Chondrocyte (in vitro differentiated cells): ENCODE measurements at regions not wholly inside any gene's neighbourhood (a gene's known extent, or its start where the extent isn't known, plus 50 kb on each side); places are given as distances from the start of the nearest gene placed in this dataset.

ENCODE experiments used
- DNase-seq: peaks from one replicate; pipeline ENCODE4 v3.0.0; 2021; ENCODE audit warnings: mixed read lengths, low spot score
- H3K27ac Mint-ChIP-seq: one replicate; pipeline ENCODE4 v1.8.0; 2021; ENCODE audit warnings: mild to moderate bottlenecking, moderate library complexity, mixed read lengths; ENCODE audit not compliant: unreplicated experiment
- H3K27me3 Mint-ChIP-seq: 2 replicates; pipeline ENCODE4 v1.8.0; 2021; ENCODE audit warnings: low read depth, mixed read lengths
- H3K36me3 Mint-ChIP-seq: 2 replicates; pipeline ENCODE4 v1.8.0; 2021; ENCODE audit warnings: low read depth, mixed read lengths
- H3K4me1 Mint-ChIP-seq: 2 replicates; pipeline ENCODE4 v1.8.0; 2021; ENCODE audit warnings: low read depth, mild to moderate bottlenecking, mixed read lengths
- H3K4me3 Mint-ChIP-seq: one replicate; pipeline ENCODE4 v1.8.0; 2021; ENCODE audit warnings: mild to moderate bottlenecking, moderate library complexity, mixed read lengths; ENCODE audit not compliant: unreplicated experiment
- H3K9me3 Mint-ChIP-seq: 2 replicates; pipeline ENCODE4 v1.8.0; 2021; ENCODE audit warnings: low read depth, mixed read lengths
- CTCF ChIP-seq: fragments of 200-600 bp; sonication (generic); IDR thresholded peaks from 2 replicates; pipeline ENCODE4 v1.5.0; 2021; ENCODE audit warnings: antibody characterized with exemption, mild to moderate bottlenecking, moderate library complexity

- Mint-ChIP-seq H3K27me3 (no peaks in the 10 kb centered on the region), H3K27ac (no peak overlapping the region), H3K4me1 (peaks cover 21% of the 10 kb centered on the region), H3K4me3 (no peak overlapping the region), H3K9me3 (peaks cover 6% of the 10 kb centered on the region), H3K36me3 (no peaks in the 10 kb centered on the region)
- TF ChIP-seq CTCF: no peak
- no peak for DNase-seq
Observed at GRCh38 chr3:182366746-182367145, 426.6 kb upstream of the ATP11B start.

- no peak for TF ChIP-seq CTCF
- H3K4me3 Mint-ChIP-seq: no peak overlapping the region
- peaks cover 17% of the 10 kb centered on the region for H3K4me1 Mint-ChIP-seq
Observed at GRCh38 chr3:182369861-182370260, 423.4 kb upstream of the ATP11B start.

GRCh38 chr3:182370949-182371348, 422.4 kb upstream of the ATP11B start:
- no peak overlapping the region for H3K4me3 Mint-ChIP-seq
- H3K36me3 Mint-ChIP-seq: no peaks in the 10 kb centered on the region
- DNase-seq: no peak
- H3K27ac Mint-ChIP-seq: no peak overlapping the region
- H3K9me3 Mint-ChIP-seq: peaks cover 3% of the 10 kb centered on the region
- H3K4me1 Mint-ChIP-seq: peaks cover 8% of the 10 kb centered on the region
- no peaks in the 10 kb centered on the region for H3K27me3 Mint-ChIP-seq
- TF ChIP-seq CTCF: no peak

More at GRCh38 chr3:182369861-182370260, 423.4 kb upstream of the ATP11B start:
- H3K27me3 Mint-ChIP-seq: no peaks in the 10 kb centered on the region
- H3K27ac Mint-ChIP-seq: no peak overlapping the region
- peaks cover 3% of the 10 kb centered on the region for H3K9me3 Mint-ChIP-seq
- DNase-seq: no peak
- no peaks in the 10 kb centered on the region for H3K36me3 Mint-ChIP-seq

- no peak overlapping the region for H3K27ac Mint-ChIP-seq
- no peaks in the 10 kb centered on the region for H3K27me3 Mint-ChIP-seq
- H3K36me3 Mint-ChIP-seq: no peaks in the 10 kb centered on the region
- no peak for TF ChIP-seq CTCF
- H3K4me1 Mint-ChIP-seq: peaks cover 3% of the 10 kb centered on the region
- H3K4me3 Mint-ChIP-seq: no peak overlapping the region
- H3K9me3 Mint-ChIP-seq: no peaks in the 10 kb centered on the region
- DNase-seq: no peak
Observed at GRCh38 chr3:182375916-182376315, 417.4 kb upstream of the ATP11B start.

- no peak for TF ChIP-seq CTCF
- Mint-ChIP-seq H3K27me3 (no peaks in the 10 kb centered on the region), H3K36me3 (no peaks in the 10 kb centered on the region), H3K4me3 (no peak overlapping the region), H3K4me1 (peaks cover 10% of the 10 kb centered on the region), H3K9me3 (no peaks in the 10 kb centered on the region), H3K27ac (no peak overlapping the region)
- no peak for DNase-seq
Observed at GRCh38 chr3:182382112-182382857, 411.0 kb upstream of the ATP11B start.
